ENCODE measurements at regions not wholly inside any gene's neighbourhood (a gene's known extent, or its start where the extent isn't known, plus 50 kb on each side); places are given as distances from the start of the nearest gene placed in this dataset.

GRCh38 chr13:103803349-103803748 is 737.1 kb upstream of the SLC10A2 start:
- Histone ChIP-seq H3K4me3 (no peak overlapping the region), H3K27me3 (no peaks in the 10 kb centered on the region), H3K9me3 (no peaks in the 10 kb centered on the region), H3K27ac (no peak overlapping the region), H3K36me3 (no peaks in the 10 kb centered on the region), H3K4me1 (no peaks in the 10 kb centered on the region)
- TF ChIP-seq CTCF (IDR thresholded peaks at IDR 0.05), result no peak
- TF ChIP-seq POLR2A (IDR thresholded peaks at IDR 0.05), result no peak
- no peak for TF ChIP-seq POLR2AphosphoS5 (IDR thresholded peaks at IDR 0.05)
- no peak for DNase-seq (ENCODE audit: low spot score in 2 of 2)
- intact Hi-C loops (cut with DNase I; ENCODE audit: low total_unique reads), result no loop called here

- no peak for DNase-seq (ENCODE audit: low spot score in 2 of 2)
- Histone ChIP-seq H3K27me3 (no peaks in the 10 kb centered on the region), H3K9me3 (no peaks in the 10 kb centered on the region), H3K4me3 (no peak overlapping the region), H3K36me3 (no peaks in the 10 kb centered on the region), H3K4me1 (no peaks in the 10 kb centered on the region), H3K27ac (no peak overlapping the region)
- TF ChIP-seq POLR2AphosphoS5 (IDR thresholded peaks at IDR 0.05), result no peak
- no peak for TF ChIP-seq CTCF (IDR thresholded peaks at IDR 0.05)
- no peak for TF ChIP-seq POLR2A (IDR thresholded peaks at IDR 0.05)
- intact Hi-C loops (cut with DNase I; ENCODE audit: low total_unique reads), result no loop called here
Observed at GRCh38 chr13:103799028-103799427, 732.8 kb upstream of the SLC10A2 start.

GRCh38 chr13:103795892-103796478 is 729.8 kb upstream of the SLC10A2 start:
- intact Hi-C loops (cut with DNase I; ENCODE audit: low total_unique reads), result no loop called here
- Histone ChIP-seq H3K9me3 (no peaks in the 10 kb centered on the region), H3K27ac (no peak overlapping the region), H3K27me3 (no peaks in the 10 kb centered on the region), H3K4me1 (no peaks in the 10 kb centered on the region), H3K4me3 (no peak overlapping the region), H3K36me3 (no peaks in the 10 kb centered on the region)
- DNase-seq (ENCODE audit: low spot score in 2 of 2), result no peak
- TF ChIP-seq POLR2A (IDR thresholded peaks at IDR 0.05), result no peak
- no peak for TF ChIP-seq CTCF (IDR thresholded peaks at IDR 0.05)
- no peak for TF ChIP-seq POLR2AphosphoS5 (IDR thresholded peaks at IDR 0.05)

GRCh38 chr13:103794526-103794925 is 728.3 kb upstream of the SLC10A2 start:
- no peak for DNase-seq (ENCODE audit: low spot score in 2 of 2)
- Histone ChIP-seq H3K27ac (no peak overlapping the region), H3K36me3 (no peaks in the 10 kb centered on the region), H3K4me1 (no peaks in the 10 kb centered on the region), H3K9me3 (no peaks in the 10 kb centered on the region), H3K4me3 (no peak overlapping the region), H3K27me3 (no peaks in the 10 kb centered on the region)
- no peak for TF ChIP-seq POLR2AphosphoS5 (IDR thresholded peaks at IDR 0.05)
- no peak for TF ChIP-seq CTCF (IDR thresholded peaks at IDR 0.05)
- TF ChIP-seq POLR2A (IDR thresholded peaks at IDR 0.05), result no peak
- intact Hi-C loops (cut with DNase I; ENCODE audit: low total_unique reads), result no loop called here

- peaks cover 0 to 1% of the 10 kb centered on the region in 2 donors for H3K9me3 ChIP-seq
- H3K27ac ChIP-seq, result no peak overlapping the region
- TF ChIP-seq CTCF (IDR thresholded peaks at IDR 0.05), result no peak
- no peak for TF ChIP-seq POLR2AphosphoS5 (IDR thresholded peaks at IDR 0.05)
- no peaks in the 10 kb centered on the region for H3K27me3 ChIP-seq
- H3K36me3 ChIP-seq, result no peaks in the 10 kb centered on the region
- intact Hi-C loops (cut with DNase I; ENCODE audit: low total_unique reads), result no loop called here
- no peak overlapping the region for H3K4me3 ChIP-seq
- DNase-seq (ENCODE audit: low spot score in 2 of 2), result no peak
- no peaks in the 10 kb centered on the region for H3K4me1 ChIP-seq
Observed at GRCh38 chr13:103788061-103788652, 721.9 kb upstream of the SLC10A2 start.

Data from breast epithelium (tissue), 4 donors.